Endodermal cell (in vitro differentiated cells): ENCODE measurements at regions not wholly inside any gene's neighbourhood (a gene's known extent, or its start where the extent isn't known, plus 50 kb on each side); places are given as distances from the start of the nearest gene placed in this dataset.

Source experiments
- DNase-seq: peaks from one replicate; pipeline ENCODE4 v3.0.0-alpha.2; 2017
- H3K27ac ChIP-seq: 2 replicates; pipeline ENCODE4 v1.5.1; 2013; ENCODE audit warnings: mild to moderate bottlenecking, low read depth, low read length, moderate library complexity
- H3K27me3 ChIP-seq: 2 replicates; pipeline ENCODE4 v1.6.1; 2013; ENCODE audit warnings: mild to moderate bottlenecking, low read length, moderate library complexity; ENCODE audit not compliant: insufficient read depth, control insufficient read depth, poor library complexity, severe bottlenecking
- H3K36me3 ChIP-seq: 2 replicates; pipeline ENCODE4 v1.7.0; 2013; ENCODE audit warnings: mild to moderate bottlenecking, low read length, moderate library complexity; ENCODE audit not compliant: control insufficient read depth, insufficient read depth
- H3K4me1 ChIP-seq: one replicate; pipeline ENCODE4 v1.7.0; 2013; ENCODE audit warnings: low read length; ENCODE audit not compliant: control insufficient read depth, insufficient read depth
- H3K4me3 ChIP-seq: 2 replicates; pipeline ENCODE4 v1.5.1; 2013; ENCODE audit warnings: mild to moderate bottlenecking, low read length, moderate library complexity
- H3K9ac ChIP-seq: 2 replicates; pipeline ENCODE4 v1.6.1; 2013; ENCODE audit warnings: mild to moderate bottlenecking, low read length, moderate library complexity; ENCODE audit not compliant: poor library complexity, severe bottlenecking; ENCODE audit errors: extremely low read depth
- H3K9me3 ChIP-seq: 2 replicates; pipeline ENCODE4 v1.6.1; 2013; ENCODE audit warnings: mild to moderate bottlenecking, low read length, moderate library complexity; ENCODE audit not compliant: control insufficient read depth
- H3K27ac Mint-ChIP-seq: 2 replicates; pipeline ENCODE4 v1.8.0; 2020; ENCODE audit warnings: mixed read lengths
- H3K27me3 Mint-ChIP-seq: 2 replicates; pipeline ENCODE4 v1.8.0; 2021; ENCODE audit warnings: mild to moderate bottlenecking, mixed read lengths; ENCODE audit not compliant: insufficient read depth
- H3K36me3 Mint-ChIP-seq: 2 replicates; pipeline ENCODE4 v1.8.0; 2020; ENCODE audit warnings: low read depth, mixed read lengths
- H3K4me1 Mint-ChIP-seq: 2 replicates; pipeline ENCODE4 v1.8.0; 2020; ENCODE audit warnings: mixed read lengths
- H3K4me3 Mint-ChIP-seq: 2 replicates; pipeline ENCODE4 v1.8.0; 2020; ENCODE audit warnings: mild to moderate bottlenecking, moderate library complexity, mixed read lengths
- H3K9me3 Mint-ChIP-seq: 2 replicates; pipeline ENCODE4 v1.8.0; 2020; ENCODE audit warnings: mild to moderate bottlenecking, mixed read lengths
- CTCF ChIP-seq: fragments of 200-600 bp; sonication (generic); conservative IDR thresholded peaks from 2 replicates; pipeline ENCODE4 v1.5.0; 2021; ENCODE audit warnings: antibody characterized with exemption, mild to moderate bottlenecking
- WGBS, 2 experiments: methylation state at CpG; one replicate each; pipeline versions ENCODE4 v1.1.5 to v1.1.7; 2013; ENCODE audit warnings: missing lambda C conversion rate in 2 of 2, mixed read lengths in 1 of 2; ENCODE audit not compliant: insufficient coverage in 1 of 2, insufficient read length in 1 of 2; 5-methylcytosine and 5-hydroxymethylcytosine counted together

GRCh38 chr6:94045099-94045829 is 625.9 kb upstream of the EPHA7 start:
- no peaks in the 10 kb centered on the region for H3K27me3 ChIP-seq
- peak overlapping the region; percentile 51 for H3K4me3 ChIP-seq
- Mint-ChIP-seq H3K9me3 (no peaks in the 10 kb centered on the region), H3K4me1 (peaks cover 36% of the 10 kb centered on the region), H3K27me3 (no peaks in the 10 kb centered on the region), H3K27ac (peak overlapping the region; percentile 79), H3K36me3 (no peaks in the 10 kb centered on the region), H3K4me3 (peak overlapping the region; percentile 20)
- H3K27ac ChIP-seq = peak overlapping the region; percentile 93
- no peak overlapping the region for H3K9ac ChIP-seq
- 29 to 57% methylated on average over 6 to 12 of the region's 12 CpGs for WGBS, 2 experiments
- DNase-seq = peak; percentile 71
- no peak for TF ChIP-seq CTCF
- no peaks in the 10 kb centered on the region for H3K9me3 ChIP-seq
- peaks cover 6% of the 10 kb centered on the region for H3K4me1 ChIP-seq
- no peaks in the 10 kb centered on the region for H3K36me3 ChIP-seq

- no peak for TF ChIP-seq CTCF
- DNase-seq = no peak
- peaks cover 11% of the 10 kb centered on the region for H3K9me3 ChIP-seq
- Mint-ChIP-seq H3K27ac (no peak overlapping the region), H3K9me3 (peaks cover 11% of the 10 kb centered on the region), H3K27me3 (no peaks in the 10 kb centered on the region), H3K36me3 (peaks cover 3% of the 10 kb centered on the region), H3K4me3 (no peak overlapping the region), H3K4me1 (peaks cover 36% of the 10 kb centered on the region)
- no peak overlapping the region for H3K4me3 ChIP-seq
- WGBS, 2 experiments = 96 to 100% methylated on average over 2 to 3 of the region's 3 CpGs
- no peaks in the 10 kb centered on the region for H3K27me3 ChIP-seq
- H3K36me3 ChIP-seq = no peaks in the 10 kb centered on the region
- no peak overlapping the region for H3K27ac ChIP-seq
- H3K9ac ChIP-seq = no peak overlapping the region
- H3K4me1 ChIP-seq = peaks cover 6% of the 10 kb centered on the region
Measured at GRCh38 chr6:94041945-94042709, 622.8 kb upstream of the EPHA7 start.

GRCh38 chr6:94036024-94036423 is 616.7 kb upstream of the EPHA7 start:
- TF ChIP-seq CTCF = no peak
- Mint-ChIP-seq H3K27me3 (no peaks in the 10 kb centered on the region), H3K4me1 (no peaks in the 10 kb centered on the region), H3K27ac (no peak overlapping the region), H3K36me3 (peaks cover 9% of the 10 kb centered on the region), H3K4me3 (no peak overlapping the region), H3K9me3 (peaks cover 32% of the 10 kb centered on the region)
- Histone ChIP-seq H3K36me3 (no peaks in the 10 kb centered on the region), H3K4me1 (no peaks in the 10 kb centered on the region), H3K27ac (no peak overlapping the region), H3K9me3 (peaks cover 33% of the 10 kb centered on the region), H3K4me3 (peak overlapping the region; percentile 6), H3K9ac (no peak overlapping the region), H3K27me3 (no peaks in the 10 kb centered on the region)
- WGBS, 2 experiments = 90 to 91% methylated on average over 3 of the region's 3 CpGs
- DNase-seq = no peak
